ENCODE measurements at regions not wholly inside any gene's neighbourhood (a gene's known extent, or its start where the extent isn't known, plus 50 kb on each side); places are given as distances from the start of the nearest gene placed in this dataset.
"Not testable (repeated sequence)": the region's sequence is repeated elsewhere in the genome, so short reads cannot be mapped to it uniquely, and the experiment has no call there.

DNA sequence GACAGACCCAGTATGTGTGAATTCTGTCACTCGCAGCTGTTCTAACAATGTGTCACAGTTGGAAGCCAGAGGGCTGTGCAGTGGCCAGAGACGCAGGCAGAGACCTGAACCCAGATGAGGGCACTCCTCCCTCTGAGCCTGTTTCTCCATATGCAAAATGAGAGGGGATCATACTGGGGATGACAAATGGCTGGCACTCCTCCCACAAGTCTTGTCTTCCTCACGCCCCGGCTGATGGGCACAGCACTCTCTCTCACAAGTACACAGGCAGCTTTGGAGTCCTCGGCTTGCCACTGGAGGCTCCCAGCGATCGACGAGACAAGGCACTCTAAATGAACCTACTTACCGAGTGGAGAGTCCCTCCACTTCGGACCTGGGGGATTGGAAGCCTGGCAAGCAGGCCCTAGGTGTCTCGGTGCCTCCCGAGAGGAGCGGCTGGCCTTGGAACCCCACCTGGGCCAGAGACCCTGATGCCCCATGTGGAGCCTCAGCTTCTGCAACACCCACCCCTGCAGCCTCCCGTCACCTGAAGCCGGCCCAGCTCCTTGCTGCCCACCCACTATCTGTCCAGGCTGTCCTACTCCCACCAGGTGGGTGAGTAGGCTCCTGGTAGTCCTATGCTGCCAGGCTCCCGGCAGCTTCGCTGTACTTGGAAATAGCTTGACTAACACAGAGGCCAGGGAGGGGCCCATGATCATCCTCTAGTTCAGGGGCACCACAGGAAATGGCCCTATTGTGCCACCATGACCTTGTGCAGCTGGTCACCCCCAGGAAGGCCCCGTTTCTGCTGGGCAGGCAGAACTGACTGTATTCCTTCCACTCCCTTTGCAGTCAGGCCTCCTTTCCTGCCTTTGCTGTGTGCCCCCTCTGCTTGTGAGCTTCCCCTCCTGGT, 65.0 kb upstream of the IQSEC1 start:
- ChIA-PET POLR2A (no interaction called here), CTCF (no interaction called here)
- peaks cover 10% of the 10 kb centered on the region for H3K27me3 Mint-ChIP-seq
- H3K27ac Mint-ChIP-seq: no peak overlapping the region
- no peak for DNase-seq
- H3K4me3 Mint-ChIP-seq: no peak overlapping the region
- no peaks in the 10 kb centered on the region for H3K36me3 Mint-ChIP-seq (ENCODE audit: low read depth)
- peaks cover 2% of the 10 kb centered on the region for H3K4me1 Mint-ChIP-seq
- no peaks in the 10 kb centered on the region for H3K9me3 Mint-ChIP-seq

DNA sequence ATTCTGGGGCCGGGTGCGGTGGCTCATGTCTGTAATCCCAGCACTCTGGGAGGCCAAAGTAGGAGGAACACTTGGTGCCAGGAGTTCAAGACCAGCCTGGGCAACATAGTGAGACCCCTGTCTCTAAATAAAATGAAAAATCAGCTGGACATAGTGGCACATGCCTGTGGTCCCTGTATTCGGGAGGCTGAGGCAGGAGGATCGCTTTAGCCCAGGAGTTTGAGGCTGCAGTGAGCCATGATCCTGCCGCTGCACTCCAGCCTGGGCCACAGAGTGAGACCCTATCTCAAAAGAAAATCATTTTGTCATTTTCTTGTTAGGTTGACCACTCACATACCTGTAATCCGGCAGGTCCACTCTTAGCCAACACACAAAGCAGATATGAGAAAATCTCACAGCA, 63.6 kb upstream of the IQSEC1 start:
- H3K27me3 Mint-ChIP-seq: peaks cover 22% of the 10 kb centered on the region
- DNase-seq; H3K4me1 Mint-ChIP-seq; H3K27ac Mint-ChIP-seq; CTCF ChIA-PET; POLR2A ChIA-PET; H3K9me3 Mint-ChIP-seq; H3K36me3 Mint-ChIP-seq (ENCODE audit: low read depth); H3K4me3 Mint-ChIP-seq: not testable (repeated sequence)

DNA sequence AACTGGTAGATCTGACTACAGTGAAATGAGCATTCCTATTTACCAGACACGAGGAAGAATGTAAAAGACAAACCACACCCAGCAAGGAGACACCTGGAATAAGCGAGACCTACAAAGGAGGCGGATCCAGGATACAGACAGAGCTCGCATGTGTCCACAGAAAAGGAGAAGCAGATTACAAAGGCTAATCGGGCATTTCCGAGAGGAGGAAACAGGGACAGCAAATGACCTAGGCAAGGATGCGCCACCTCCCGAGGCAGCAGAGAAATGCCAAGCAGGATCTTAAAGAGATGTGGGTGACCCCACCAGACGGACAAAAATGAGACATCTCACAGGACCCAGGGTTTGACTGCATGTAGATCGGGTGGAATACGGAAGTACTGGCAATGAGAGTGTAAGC, 63.2 kb upstream of the IQSEC1 start:
- H3K36me3 Mint-ChIP-seq (ENCODE audit: low read depth): no peaks in the 10 kb centered on the region
- H3K4me1 Mint-ChIP-seq: peaks cover 2% of the 10 kb centered on the region
- ChIA-PET POLR2A (no interaction called here), CTCF (no interaction called here)
- no peak overlapping the region for H3K4me3 Mint-ChIP-seq
- DNase-seq: no peak
- no peaks in the 10 kb centered on the region for H3K9me3 Mint-ChIP-seq
- H3K27ac Mint-ChIP-seq: no peak overlapping the region
- peaks cover 25% of the 10 kb centered on the region for H3K27me3 Mint-ChIP-seq

DNA sequence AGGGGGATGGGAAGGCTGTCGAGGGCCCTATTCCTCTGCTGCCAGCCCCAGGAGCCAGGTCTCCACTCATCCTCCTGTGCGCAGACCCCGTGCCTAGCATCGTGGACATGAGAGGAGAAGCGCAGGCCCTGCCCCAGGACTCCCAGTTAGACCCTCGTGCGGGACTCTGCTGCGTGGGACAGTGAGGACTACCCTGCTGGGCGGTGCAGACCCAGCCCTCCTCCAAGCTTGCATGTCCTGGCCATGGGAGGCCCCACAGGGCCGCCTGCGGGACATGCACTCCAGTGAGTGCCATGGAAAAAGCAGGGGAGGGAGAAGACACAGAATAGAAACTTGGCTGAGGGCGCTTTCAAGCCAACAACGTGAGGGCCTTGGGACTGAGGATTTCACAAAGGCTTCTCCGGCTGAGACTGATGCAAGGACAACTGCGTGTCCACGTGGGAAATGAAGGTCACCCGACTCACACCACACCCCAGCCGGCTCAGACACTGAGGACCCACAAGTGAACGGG, 62.6 kb upstream of the IQSEC1 start:
- no peak for DNase-seq
- H3K36me3 Mint-ChIP-seq (ENCODE audit: low read depth): no peaks in the 10 kb centered on the region
- ChIA-PET POLR2A (no interaction called here), CTCF (no interaction called here)
- H3K27me3 Mint-ChIP-seq: peaks cover 25% of the 10 kb centered on the region
- H3K9me3 Mint-ChIP-seq: no peaks in the 10 kb centered on the region
- no peak overlapping the region for H3K27ac Mint-ChIP-seq
- peaks cover 2% of the 10 kb centered on the region for H3K4me1 Mint-ChIP-seq
- H3K4me3 Mint-ChIP-seq: no peak overlapping the region

DNA sequence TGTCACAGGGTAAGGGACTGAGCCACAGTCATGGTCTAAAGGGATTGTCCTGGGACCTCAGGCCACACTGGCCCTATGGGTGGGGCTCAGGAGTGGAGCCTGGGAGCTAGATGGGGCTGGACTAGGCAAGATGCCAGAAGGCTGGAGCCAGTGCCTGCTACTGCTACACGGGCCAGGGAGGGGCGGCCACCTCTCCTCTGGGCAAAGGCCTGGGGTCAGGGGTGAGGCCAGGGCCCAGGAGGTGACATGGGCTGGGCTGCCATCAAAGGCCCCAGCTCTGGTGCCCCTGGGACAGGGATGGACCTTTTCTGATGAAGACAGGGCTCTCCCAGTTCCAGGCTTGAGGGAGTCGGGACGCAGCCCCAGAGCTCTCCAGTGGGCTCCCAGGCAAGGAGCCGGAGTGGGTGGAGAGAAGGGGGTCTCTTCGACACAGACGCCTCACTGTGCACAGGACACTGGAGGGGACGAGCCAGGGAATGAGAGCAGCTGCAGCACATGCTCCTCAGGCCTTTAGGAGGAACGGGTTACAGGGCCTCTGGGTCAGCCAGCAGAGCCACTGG, 62.1 kb upstream of the IQSEC1 start:
- Mint-ChIP-seq H3K27me3 (peaks cover 26% of the 10 kb centered on the region), H3K4me3 (no peak overlapping the region), H3K9me3 (no peaks in the 10 kb centered on the region), H3K4me1 (peaks cover 2% of the 10 kb centered on the region), H3K27ac (no peak overlapping the region), H3K36me3 (ENCODE audit: low read depth) (no peaks in the 10 kb centered on the region)
- POLR2A ChIA-PET: no interaction called here
- CTCF ChIA-PET: no interaction called here
- no peak for DNase-seq

DNA sequence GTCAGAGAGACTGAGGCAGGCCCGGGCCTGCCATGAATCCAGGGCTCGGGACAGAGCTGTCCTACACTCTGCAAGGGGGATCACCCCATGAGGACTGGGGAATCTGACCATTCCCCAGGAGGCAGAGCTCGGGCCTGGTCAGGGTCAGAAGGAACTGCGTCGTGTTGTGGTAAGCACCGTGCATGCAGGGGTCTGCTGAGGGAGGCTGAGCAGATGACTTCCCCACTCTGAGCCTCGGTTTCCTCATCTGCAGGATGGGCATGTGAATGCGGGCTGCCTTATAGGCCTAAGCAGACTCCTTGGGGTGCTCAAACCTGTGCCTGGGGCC, 61.6 kb upstream of the IQSEC1 start:
- Mint-ChIP-seq H3K4me1 (peaks cover 2% of the 10 kb centered on the region), H3K27me3 (peaks cover 22% of the 10 kb centered on the region), H3K9me3 (no peaks in the 10 kb centered on the region), H3K27ac (no peak overlapping the region), H3K36me3 (ENCODE audit: low read depth) (no peaks in the 10 kb centered on the region), H3K4me3 (no peak overlapping the region)
- DNase-seq: no peak
- ChIA-PET POLR2A (no interaction called here), CTCF (no interaction called here)

DNA sequence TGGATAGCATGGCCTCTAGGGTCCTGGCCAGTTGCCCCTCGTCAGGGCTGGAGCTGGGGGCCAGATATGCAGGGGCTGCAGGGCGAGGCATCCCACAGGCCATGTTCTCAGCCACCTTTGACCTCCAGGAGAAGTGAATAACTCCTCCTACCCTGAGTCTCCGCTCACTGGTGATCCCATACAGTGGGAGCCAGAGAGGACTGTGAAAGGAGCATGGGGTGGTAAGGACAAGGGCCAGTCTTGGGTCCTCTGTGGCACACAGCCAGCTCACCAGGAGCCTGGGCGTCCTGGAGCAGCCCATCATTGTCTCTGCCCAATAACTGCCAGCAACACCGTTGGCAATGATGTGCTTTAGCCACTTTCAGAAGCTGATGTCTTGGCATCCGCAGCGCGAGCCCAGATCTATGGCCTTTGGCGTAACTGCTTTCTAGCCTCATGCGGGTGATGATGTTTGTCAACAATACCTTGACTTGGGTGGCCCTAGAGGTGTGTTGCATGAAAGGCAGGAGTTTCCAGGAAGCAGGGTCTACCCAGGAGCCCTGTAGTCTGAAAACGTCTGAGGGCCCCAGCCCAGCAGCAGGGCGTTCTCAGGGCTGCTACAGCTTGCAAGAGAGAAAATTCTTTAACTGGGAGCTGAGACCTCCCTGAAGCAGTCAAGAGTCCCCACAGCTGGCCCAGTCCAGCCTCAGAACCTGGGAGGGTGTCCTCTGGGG, 61.1 kb upstream of the IQSEC1 start:
- CTCF ChIA-PET: no interaction called here
- H3K36me3 Mint-ChIP-seq (ENCODE audit: low read depth): no peaks in the 10 kb centered on the region

DNA sequence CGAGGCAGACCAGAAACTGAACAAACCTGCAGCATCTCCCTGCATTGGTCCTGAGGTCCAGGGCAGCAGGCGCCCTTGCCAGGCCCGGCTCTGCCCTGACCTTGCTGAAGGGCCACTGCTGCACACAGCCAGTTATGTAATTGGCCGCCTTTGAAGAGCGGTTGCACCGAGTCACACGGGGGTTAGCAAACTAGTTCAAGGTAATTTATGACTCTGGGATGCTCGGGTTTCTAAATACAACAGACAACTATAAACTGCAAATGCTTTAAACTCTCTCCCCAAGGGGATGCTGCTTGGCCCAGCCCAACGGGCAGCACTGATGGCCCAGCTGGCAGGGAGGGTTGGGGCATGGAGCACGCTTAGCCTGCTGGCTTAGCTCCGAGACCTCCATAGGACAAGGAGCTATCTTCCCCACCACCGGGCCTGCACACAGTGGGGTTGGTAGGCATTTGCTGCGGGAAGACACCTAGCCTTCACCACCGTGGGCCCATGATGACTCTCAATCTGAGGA, 60.3 kb upstream of the IQSEC1 start:
- Mint-ChIP-seq H3K4me3 (no peak overlapping the region), H3K27ac (no peak overlapping the region), H3K27me3 (peaks cover 23% of the 10 kb centered on the region), H3K9me3 (no peaks in the 10 kb centered on the region), H3K36me3 (ENCODE audit: low read depth) (no peaks in the 10 kb centered on the region), H3K4me1 (no peaks in the 10 kb centered on the region)
- no peak for DNase-seq
- ChIA-PET POLR2A (no interaction called here), CTCF (no interaction called here)

More for the DNA sequence above, 61.1 kb upstream of the IQSEC1 start:
- Mint-ChIP-seq H3K9me3 (no peaks in the 10 kb centered on the region), H3K27me3 (peaks cover 23% of the 10 kb centered on the region), H3K27ac (no peak overlapping the region), H3K4me3 (no peak overlapping the region), H3K4me1 (peaks cover 2% of the 10 kb centered on the region)
- POLR2A ChIA-PET: no interaction called here
- no peak for DNase-seq

DNA sequence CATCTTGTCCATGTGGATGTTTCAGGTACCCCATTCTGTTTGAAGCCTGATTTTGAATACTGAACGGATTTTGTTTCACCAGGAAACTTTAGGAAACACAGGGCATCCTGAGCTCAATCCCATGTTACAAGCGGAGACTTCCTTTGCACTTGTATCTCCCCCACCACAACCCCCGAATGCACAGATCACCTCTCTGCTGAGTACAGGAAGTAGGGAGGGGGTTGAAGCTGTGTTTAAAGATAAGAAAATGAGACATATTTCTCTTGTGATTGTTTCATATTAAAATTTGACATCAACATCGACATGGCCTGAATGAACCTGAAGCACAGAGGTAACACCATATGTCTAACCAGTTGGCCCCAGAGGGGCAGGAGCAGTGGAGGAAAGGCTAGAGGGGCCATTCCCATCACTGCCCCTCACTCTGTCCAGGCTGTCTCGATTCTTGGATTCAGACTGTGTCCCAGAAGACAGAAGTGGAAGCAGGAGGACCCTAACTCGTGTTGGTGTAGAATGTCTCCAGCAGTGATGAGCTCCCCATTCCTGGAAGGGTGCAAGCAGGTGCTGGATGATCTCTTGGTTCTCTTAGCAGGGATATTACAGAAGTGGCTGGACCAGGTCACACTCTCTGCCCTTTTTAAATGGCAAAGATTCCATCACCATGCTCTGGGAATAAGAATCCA, 59.6 kb upstream of the IQSEC1 start:
- Mint-ChIP-seq H3K4me3 (no peak overlapping the region), H3K27me3 (peaks cover 30% of the 10 kb centered on the region), H3K9me3 (no peaks in the 10 kb centered on the region), H3K27ac (no peak overlapping the region), H3K36me3 (ENCODE audit: low read depth) (no peaks in the 10 kb centered on the region), H3K4me1 (no peaks in the 10 kb centered on the region)
- no peak for DNase-seq
- POLR2A ChIA-PET: no interaction called here
- CTCF ChIA-PET: interaction anchor here (0.8 to 0.9 kb wide), 2 partner anchors 9 to 41 kb away, joined by 3 read pairs; no protein-coding TSS in a partner anchor

DNA sequence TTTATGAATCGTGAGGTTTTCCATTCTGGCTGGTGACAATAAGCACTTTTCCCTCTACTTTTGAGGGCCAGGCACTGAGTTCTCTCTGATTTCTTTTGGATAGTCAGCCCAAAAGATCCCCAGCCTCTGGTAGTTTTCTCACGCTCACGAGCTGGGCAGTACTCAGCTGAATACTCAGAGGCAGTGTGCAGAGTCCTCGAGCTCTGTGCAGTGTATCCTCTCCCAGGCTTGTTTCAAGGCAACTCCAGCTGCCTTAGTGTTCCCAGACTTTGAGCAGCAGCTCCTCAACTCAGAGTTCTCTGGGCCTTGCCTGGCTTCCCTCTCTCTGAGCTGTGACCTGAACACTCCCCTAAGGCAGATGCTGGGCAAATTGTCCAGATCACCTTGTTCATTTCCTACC, 59.1 kb upstream of the IQSEC1 start:
- no peaks in the 10 kb centered on the region for H3K36me3 Mint-ChIP-seq (ENCODE audit: low read depth)
- H3K4me1 Mint-ChIP-seq: no peaks in the 10 kb centered on the region
- CTCF ChIA-PET: interaction anchor here (0.8 to 0.9 kb wide), 2 partner anchors 9 to 40 kb away, joined by 3 read pairs; no protein-coding TSS in a partner anchor
- peaks cover 34% of the 10 kb centered on the region for H3K27me3 Mint-ChIP-seq
- H3K27ac Mint-ChIP-seq: no peak overlapping the region
- no peaks in the 10 kb centered on the region for H3K9me3 Mint-ChIP-seq
- no peak for DNase-seq
- no peak overlapping the region for H3K4me3 Mint-ChIP-seq
- POLR2A ChIA-PET: no interaction called here

DNA sequence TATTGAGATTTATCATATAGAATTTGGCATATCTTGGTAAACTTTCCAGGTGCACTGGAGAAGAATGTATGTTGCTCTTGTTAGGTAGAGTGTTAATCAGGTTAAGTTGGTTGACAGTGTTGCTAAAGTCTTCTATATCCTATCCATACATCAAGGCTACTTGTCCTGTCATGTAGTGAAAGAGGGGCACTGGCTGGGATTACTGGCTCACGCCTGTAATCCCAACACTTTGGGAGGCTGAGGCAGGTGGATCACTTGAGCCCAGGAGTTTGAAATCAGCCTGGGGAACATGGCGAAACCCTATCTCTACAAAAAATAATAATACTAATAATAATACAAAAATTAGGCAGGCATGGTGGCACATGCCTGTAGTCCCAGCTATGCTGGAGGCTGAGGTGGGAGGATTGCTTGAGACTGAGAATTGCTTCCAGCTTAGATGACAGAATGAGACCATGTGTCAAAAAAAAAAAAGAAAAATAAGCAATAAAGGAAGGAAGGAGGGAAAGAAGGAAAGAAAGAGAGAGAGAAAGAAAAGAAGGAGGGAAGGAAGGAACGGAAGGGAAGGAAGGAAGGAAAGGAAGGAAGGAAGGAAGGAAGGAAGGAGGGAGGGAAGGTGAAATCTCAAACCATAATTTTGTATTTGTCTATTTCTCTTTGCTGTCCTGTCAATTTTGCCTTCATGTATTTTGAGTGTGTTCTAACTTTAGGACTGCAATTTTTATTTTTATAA, 57.4 kb upstream of the IQSEC1 start:
- DNase-seq: no peak
- no peaks in the 10 kb centered on the region for H3K9me3 Mint-ChIP-seq
- H3K4me1 Mint-ChIP-seq: no peaks in the 10 kb centered on the region
- H3K27me3 Mint-ChIP-seq: peaks cover 41% of the 10 kb centered on the region
- H3K36me3 Mint-ChIP-seq (ENCODE audit: low read depth): no peaks in the 10 kb centered on the region
- no peak overlapping the region for H3K27ac Mint-ChIP-seq
- CTCF ChIA-PET: no interaction called here
- H3K4me3 Mint-ChIP-seq: no peak overlapping the region
- POLR2A ChIA-PET: no interaction called here

DNA sequence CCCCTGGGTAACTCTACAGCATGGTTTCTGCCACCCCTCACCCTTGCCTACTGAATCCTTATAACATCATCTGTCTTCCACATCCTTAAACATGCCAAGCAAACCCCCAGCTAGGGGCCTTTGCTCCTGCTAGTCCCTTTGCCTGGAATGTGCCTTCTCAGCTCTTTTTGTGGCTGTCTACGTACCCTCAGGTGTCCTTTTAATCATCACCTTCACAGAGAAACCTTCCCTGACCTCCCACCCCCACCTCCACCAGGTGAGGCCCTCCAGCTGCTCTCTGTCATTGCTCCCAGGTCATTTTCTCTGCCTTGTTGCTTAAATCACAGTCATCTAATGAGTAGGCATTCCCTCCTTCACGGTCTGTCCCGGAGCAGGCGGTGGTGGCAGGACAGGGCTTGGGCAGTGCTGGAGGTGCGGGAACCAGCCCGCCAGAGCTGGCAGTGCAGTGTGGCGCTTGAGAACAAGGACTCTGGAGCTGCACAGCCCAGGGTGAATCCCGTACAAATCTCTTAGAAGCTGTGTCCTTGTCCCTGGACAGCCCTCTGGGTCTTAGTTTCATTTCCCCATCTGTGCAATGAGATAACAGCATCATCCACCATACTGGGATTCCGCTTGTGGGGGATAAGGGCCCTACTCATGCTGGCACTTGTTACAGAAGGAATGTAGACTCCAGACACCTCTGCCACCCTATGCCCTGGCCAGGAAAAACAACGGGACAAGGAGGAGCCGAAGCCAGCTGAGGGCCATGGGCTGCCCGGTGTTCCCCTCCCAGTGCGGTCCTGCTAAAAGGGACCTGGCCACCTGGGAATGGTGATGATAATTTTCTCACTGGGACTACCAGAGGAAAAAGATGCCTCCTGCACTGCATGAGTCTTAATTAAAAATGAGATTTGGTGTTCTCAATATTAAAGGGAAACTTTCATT, 52.1 kb upstream of the IQSEC1 start:
- Mint-ChIP-seq H3K36me3 (ENCODE audit: low read depth) (no peaks in the 10 kb centered on the region), H3K9me3 (no peaks in the 10 kb centered on the region), H3K27ac (no peak overlapping the region), H3K4me1 (no peaks in the 10 kb centered on the region), H3K27me3 (peaks cover 21% of the 10 kb centered on the region), H3K4me3 (no peak overlapping the region)
- POLR2A ChIA-PET: no interaction called here
- CTCF ChIA-PET: no interaction called here
- no peak for DNase-seq

All from activated CD4-positive, alpha-beta T cell treated with anti-CD3 and anti-CD28 coated beads, Interleukin-2, amount 10 ng/mL, durations not matched to agents 7 days and 5 days (primary cell).